HG02642 (cell line): ENCODE measurements at regions not wholly inside any gene's neighbourhood (a gene's known extent, or its start where the extent isn't known, plus 50 kb on each side); places are given as distances from the start of the nearest gene placed in this dataset.
"Not testable (repeated sequence)": the region's sequence is repeated elsewhere in the genome, so short reads cannot be mapped to it uniquely, and the experiment has no call there.

Experiments used
- ATAC-seq: cut with Tn5 transposase; IDR thresholded peaks from one replicate; pipeline ENCODE4 v1.9.1; 2021; ENCODE audit warnings: mild to moderate bottlenecking; ENCODE audit not compliant: unreplicated experiment, poor library complexity

GRCh38 chr3:3351226-3351625 lies 171.7 kb upstream of the CRBN start:
- ATAC-seq: no peak

- not testable (repeated sequence) for ATAC-seq
These were observed 167.6 kb upstream of the CRBN start for GRCh38 chr3:3347056-3347455.

GRCh38 chr3:3346556-3346955 lies 167.1 kb upstream of the CRBN start:
- ATAC-seq: no peak

GRCh38 chr3:3342141-3342540 lies 162.7 kb upstream of the CRBN start:
- no peak for ATAC-seq

GRCh38 chr3:3340965-3341895 lies 161.7 kb upstream of the CRBN start:
- ATAC-seq: no peak

GRCh38 chr3:3340526-3340925 lies 161.0 kb upstream of the CRBN start:
- ATAC-seq: no peak

GRCh38 chr3:3335903-3336302 lies 156.4 kb upstream of the CRBN start:
- no peak for ATAC-seq

GRCh38 chr3:3334491-3334890 lies 155.0 kb upstream of the CRBN start:
- ATAC-seq: no peak

GRCh38 chr3:3333571-3333970 lies 154.1 kb upstream of the CRBN start:
- ATAC-seq: no peak

- ATAC-seq: no peak
These were observed 137.0 kb upstream of the CRBN start for GRCh38 chr3:3316521-3316920.

GRCh38 chr3:3315846-3316245 lies 136.4 kb upstream of the CRBN start:
- no peak for ATAC-seq

- ATAC-seq: no peak
These were observed 130.4 kb upstream of the CRBN start for GRCh38 chr3:3309887-3310286.

- no peak for ATAC-seq
These were observed 129.3 kb upstream of the CRBN start for GRCh38 chr3:3308809-3309208.

GRCh38 chr3:3307491-3307890 lies 128.0 kb upstream of the CRBN start:
- no peak for ATAC-seq

- ATAC-seq: no peak
These were observed 126.3 kb upstream of the CRBN start for GRCh38 chr3:3305841-3306240.

- no peak for ATAC-seq
These were observed 125.6 kb upstream of the CRBN start for GRCh38 chr3:3305084-3305483.

- no peak for ATAC-seq
These were observed 124.1 kb upstream of the CRBN start for GRCh38 chr3:3303636-3304035.

GRCh38 chr3:3302964-3303363 lies 123.5 kb upstream of the CRBN start:
- ATAC-seq: no peak

- ATAC-seq: no peak
These were observed 122.0 kb upstream of the CRBN start for GRCh38 chr3:3301476-3301875.

- ATAC-seq: no peak
These were observed 117.5 kb upstream of the CRBN start for GRCh38 chr3:3296979-3297381.

GRCh38 chr3:3295586-3295985 lies 116.1 kb upstream of the CRBN start:
- ATAC-seq: no peak

GRCh38 chr3:3291756-3292283 lies 112.3 kb upstream of the CRBN start:
- ATAC-seq: not testable (repeated sequence)
